HCT116 (cell line): ENCODE measurements at regions not wholly inside any gene's neighbourhood (a gene's known extent, or its start where the extent isn't known, plus 50 kb on each side); places are given as distances from the start of the nearest gene placed in this dataset.

ENCODE experiments used
- ATAC-seq: fragments of 200-7000 bp; cut with Tn5 transposase; 2 replicates; pipeline ENCODE4 v1.9.1; 2020; ENCODE audit warnings: mild to moderate bottlenecking, moderate library complexity
- BruUV-seq: library from RNA; stranded (reverse); fragments of 400-500 nt; replicated peaks from 2 replicates; lab custom pipeline; 2021; lab: Mats Ljungman, UMichigan
- CTCF ChIA-PET: fragments of 300-600 bp; sonication (Branson Sonifier 250); formaldehyde crosslinking; loops from one replicate; lab custom pipeline; 2021; ENCODE audit warnings: antibody characterized with exemption; lab: Charles Lee
- POLR2A ChIA-PET: fragments of 300-600, 350-600 bp; sonication (Branson Sonifier 250); formaldehyde crosslinking; loops from one replicate; lab custom pipeline; 2021; ENCODE audit warnings: antibody characterized with exemption; lab: Charles Lee
- RAD21 ChIA-PET, 2 experiments: fragments of 300-600 bp; sonication (Branson Sonifier 250); formaldehyde crosslinking; loops; one replicate each; lab custom pipeline; 2023; ENCODE audit warnings: low total read pairs in 2 of 2; ENCODE audit not compliant: uncharacterized antibody in 2 of 2, unreplicated experiment in 2 of 2, low non-redundant PET in 1 of 2; lab: Charles Lee
- DNase-seq: peaks from one replicate; pipeline ENCODE4 v3.0.0-alpha.2; 2010; ENCODE audit warnings: low read depth, low spot score
- H2AFZ ChIP-seq: fragments of 200-600 bp; shearing (Covaris generic), sonication (generic); 2 replicates; pipeline ENCODE4 v1.6.1; 2017; ENCODE audit warnings: low read depth, mixed run types, mixed read lengths, antibody characterized with exemption, low read length; ENCODE audit not compliant: poor library complexity, severe bottlenecking
- H3K27ac ChIP-seq: 2 replicates; pipeline ENCODE4 v1.5.1; 2012; ENCODE audit warnings: low read depth, low read length
- H3K27me3 ChIP-seq: fragments of 200-600 bp; sonication (generic); 2 replicates; pipeline ENCODE4 v1.6.1; 2016; ENCODE audit warnings: mixed run types, low read length, mixed read lengths; ENCODE audit not compliant: insufficient read depth
- H3K36me3 ChIP-seq, 2 experiments: fragments of 200-500 bp in 1 of 2; fragments of 200-600 bp in 1 of 2; sonication (Bioruptor generic) in 1 of 2; sonication (generic) in 1 of 2; 2 replicates each; pipeline versions ENCODE4 v1.5.1 to v1.6.1; 2014 to 2016; ENCODE audit warnings: low read length in 2 of 2, inconsistent platforms in 1 of 2, mixed read lengths in 1 of 2, mixed run types in 1 of 2; ENCODE audit not compliant: insufficient read depth in 2 of 2, control insufficient read depth in 1 of 2
- H3K4me1 ChIP-seq, 2 experiments: fragments of 200-600 bp in 1 of 2; sonication (generic) in 1 of 2; 2 replicates each; pipeline versions ENCODE4 v1.5.1 to v1.6.1; 2012 to 2017; ENCODE audit warnings: low read length in 2 of 2, inconsistent platforms in 1 of 2, mild to moderate bottlenecking in 1 of 2, mixed read lengths in 1 of 2, mixed run types in 1 of 2, moderate library complexity in 1 of 2; ENCODE audit not compliant: insufficient read depth in 2 of 2, control insufficient read depth in 1 of 2
- H3K4me2 ChIP-seq: fragments of 200-600 bp; sonication (generic); 2 replicates; pipeline ENCODE4 v1.6.1; 2017; ENCODE audit warnings: mixed run types, low read length, mixed read lengths
- H3K4me3 ChIP-seq, 2 experiments: fragments of 200-600 bp in 1 of 2; sonication (generic) in 1 of 2; replicated peaks in 1 of 2; 2 replicates each; pipeline ENCODE4 v1.5.1; 2011 to 2016; ENCODE audit warnings: low read length in 2 of 2, control low read depth in 1 of 2, low read depth in 1 of 2, mild to moderate bottlenecking in 1 of 2, mixed read lengths in 1 of 2, mixed run types in 1 of 2
- H3K79me2 ChIP-seq: fragments of 200-600 bp; sonication (generic); 2 replicates; pipeline ENCODE4 v1.6.1; 2017; ENCODE audit warnings: mild to moderate bottlenecking, mixed run types, low read length, moderate library complexity, mixed read lengths; ENCODE audit not compliant: insufficient read depth
- H3K9ac ChIP-seq: fragments of 200-600 bp; sonication (generic); 2 replicates; pipeline ENCODE4 v1.6.1; 2016; ENCODE audit warnings: low read length, mixed read lengths
- H3K9me2 ChIP-seq: fragments of 200-600 bp; sonication (generic), shearing (Covaris generic); 2 replicates; pipeline ENCODE4 v1.6.1; 2017; ENCODE audit warnings: mixed run types, mild to moderate bottlenecking, moderate library complexity; ENCODE audit not compliant: insufficient read depth
- H3K9me3 ChIP-seq, 2 experiments: fragments of 200-500 bp in 1 of 2; fragments of 200-600 bp in 1 of 2; sonication (Bioruptor generic) in 1 of 2; sonication (generic) in 1 of 2; 2 replicates each; pipeline ENCODE4 v1.6.1; 2014 to 2017; ENCODE audit warnings: low read length in 2 of 2, mixed read lengths in 2 of 2, inconsistent platforms in 1 of 2, low read depth in 1 of 2, mild to moderate bottlenecking in 1 of 2, mixed run types in 1 of 2, moderate library complexity in 1 of 2; ENCODE audit not compliant: control insufficient read depth in 1 of 2, insufficient read depth in 1 of 2
- H4K20me1 ChIP-seq: fragments of 200-600 bp; sonication (generic), shearing (Covaris generic); 2 replicates; pipeline ENCODE4 v1.6.1; 2017; ENCODE audit warnings: mixed run types, mild to moderate bottlenecking, moderate library complexity; ENCODE audit not compliant: insufficient read depth
- CEBPB ChIP-seq: IDR thresholded peaks from 2 replicates; pipeline ENCODE4 v1.6.1; 2012; ENCODE audit warnings: low read depth
- CTCF ChIP-seq, 3 experiments: fragments of 200-600 bp in 1 of 3; sonication (generic) in 1 of 3; IDR thresholded peaks in 2 of 3; conservative IDR thresholded peaks in 1 of 3; 2 replicates each; pipeline ENCODE4 v1.5.1; 2012 to 2017; ENCODE audit warnings: low read depth in 2 of 3, low read length in 2 of 3, antibody characterized with exemption in 1 of 3, borderline replicate concordance in 1 of 3, control low read depth in 1 of 3, mild to moderate bottlenecking in 1 of 3, mixed read lengths in 1 of 3, mixed run types in 1 of 3, moderate library complexity in 1 of 3; ENCODE audit not compliant: insufficient read depth in 1 of 3
- ELF1 ChIP-seq: IDR thresholded peaks from 2 replicates; pipeline ENCODE4 v1.6.1; 2012; ENCODE audit warnings: low read depth, borderline replicate concordance
- EZH2phosphoT487 ChIP-seq: fragments of 200-600 bp; IDR thresholded peaks from 2 replicates; pipeline ENCODE4 v1.6.1; 2018; ENCODE audit warnings: antibody characterized with exemption, borderline replicate concordance
- FOSL1 ChIP-seq: IDR thresholded peaks from 2 replicates; pipeline ENCODE4 v1.6.1; 2012; ENCODE audit warnings: low read depth
- JUND ChIP-seq: IDR thresholded peaks from 2 replicates; pipeline ENCODE4 v1.6.1; 2012
- POLR2AphosphoS5 ChIP-seq: IDR thresholded peaks from 2 replicates; pipeline ENCODE4 v1.6.1; 2011; ENCODE audit warnings: mild to moderate bottlenecking, low read depth, low read length, moderate library complexity
- RAD21 ChIP-seq: IDR thresholded peaks from 2 replicates; pipeline ENCODE4 v1.6.1; 2012; ENCODE audit warnings: low read depth, mild to moderate bottlenecking
- SIN3A ChIP-seq: IDR thresholded peaks from 2 replicates; pipeline ENCODE4 v1.6.1; 2012; ENCODE audit warnings: low read depth
- SP1 ChIP-seq: IDR thresholded peaks from 2 replicates; pipeline ENCODE4 v1.6.1; 2012; ENCODE audit warnings: low read depth
- TCF7L2 ChIP-seq: IDR thresholded peaks from 2 replicates; pipeline ENCODE4 v1.7.0; 2011; ENCODE audit warnings: borderline replicate concordance, inconsistent platforms; ENCODE audit not compliant: insufficient read depth, insufficient read length; ENCODE audit errors: extremely low read depth
- YY1 ChIP-seq: IDR thresholded peaks from 2 replicates; pipeline ENCODE4 v1.6.1; 2011; ENCODE audit warnings: low read length, low read depth, moderate library complexity, mild to moderate bottlenecking; ENCODE audit not compliant: insufficient replicate concordance; ENCODE audit errors: extremely low read depth
- ZBTB33 ChIP-seq: IDR thresholded peaks from 2 replicates; pipeline ENCODE4 v1.6.1; 2011; ENCODE audit warnings: mild to moderate bottlenecking, low read length, moderate library complexity; ENCODE audit not compliant: insufficient replicate concordance; ENCODE audit errors: extremely low read depth
- ZFX ChIP-seq: fragments of 450-650 bp; IDR thresholded peaks from 2 replicates; pipeline ENCODE4 v1.6.1; 2017
- ZNF274 ChIP-seq: fragments of 200-500 bp; sonication (Bioruptor generic); IDR thresholded peaks from 2 replicates; pipeline ENCODE4 v1.6.1; 2014; ENCODE audit warnings: mild to moderate bottlenecking, low read depth, low read length, inconsistent platforms
- intact Hi-C: fragments of 100-400 bp; cut with micrococcal nuclease; formaldehyde crosslinking; loops from 2 replicates; pipeline ENCODE4 v1.10.0; 2022

- TF ChIP-seq TCF7L2 (no peak), CTCF (IDR thresholded peaks at IDR 0.05 in 2 of 3, conservative IDR thresholded peaks at IDR 0.05 in 1 of 3; ENCODE audit: borderline replicate concordance in 1 of 3, insufficient read depth in 1 of 3, low read depth in 2 of 3, low read length in 2 of 3) (no peak)
Observed at GRCh38 chrX:145694048-145694447, 123.6 kb upstream of the SLITRK2 start (continued).

GRCh38 chrX:145715641-145716138 is 101.9 kb upstream of the SLITRK2 start:
- no peaks in the 10 kb centered on the region for H3K27me3 ChIP-seq
- no peak overlapping the region for H2AFZ ChIP-seq
- intact Hi-C loops, result no loop called here
- H3K9me2 ChIP-seq, result no peaks in the 10 kb centered on the region
- no peak overlapping the region for H3K27ac ChIP-seq
- H4K20me1 ChIP-seq, result no peaks in the 10 kb centered on the region
- ChIA-PET POLR2A (no interaction called here), RAD21 (no interaction called here), CTCF (no interaction called here)
- no peaks in the 10 kb centered on the region for H3K36me3 ChIP-seq
- TF ChIP-seq TCF7L2, result no peak
- H3K9me3 ChIP-seq, result no peaks in the 10 kb centered on the region
- H3K4me3 ChIP-seq, result no peak overlapping the region
- no peak overlapping the region for H3K9ac ChIP-seq
- H3K4me2 ChIP-seq, result no peak overlapping the region
- DNase-seq (no peak), ATAC-seq (no peak)
- BruUV-seq, result no TSS peak
- H3K79me2 ChIP-seq, result no peaks in the 10 kb centered on the region
- H3K4me1 ChIP-seq, result no peaks in the 10 kb centered on the region

GRCh38 chrX:145716226-145716625 is 101.4 kb upstream of the SLITRK2 start:
- no peaks in the 10 kb centered on the region for H3K9me3 ChIP-seq
- H3K27ac ChIP-seq, result no peak overlapping the region
- H3K4me2 ChIP-seq, result no peak overlapping the region
- ATAC-seq, result no peak
- CTCF ChIA-PET, result no interaction called here
- POLR2A ChIA-PET, result no interaction called here
- H3K4me1 ChIP-seq, result no peaks in the 10 kb centered on the region
- H4K20me1 ChIP-seq, result no peaks in the 10 kb centered on the region
- intact Hi-C loops, result no loop called here
- no peaks in the 10 kb centered on the region for H3K36me3 ChIP-seq
- no peaks in the 10 kb centered on the region for H3K27me3 ChIP-seq
- RAD21 ChIA-PET, result no interaction called here
- no peaks in the 10 kb centered on the region for H3K79me2 ChIP-seq
- H2AFZ ChIP-seq, result no peak overlapping the region
- H3K4me3 ChIP-seq, result no peak overlapping the region
- no peak for DNase-seq
- no TSS peak for BruUV-seq
- H3K9ac ChIP-seq, result no peak overlapping the region
- H3K9me2 ChIP-seq, result no peaks in the 10 kb centered on the region
- TF ChIP-seq SIN3A (no peak), FOSL1 (no peak), RAD21 (no peak), EZH2phosphoT487 (no peak), POLR2AphosphoS5 (no peak), ZFX (no peak), JUND (no peak), YY1 (no peak), ZNF274 (no peak), ZBTB33 (no peak), ELF1 (no peak), CEBPB (no peak), SP1 (no peak)
